ENCODE measurements at regions not wholly inside any gene's neighbourhood (a gene's known extent, or its start where the extent isn't known, plus 50 kb on each side); places are given as distances from the start of the nearest gene placed in this dataset.

DNA sequence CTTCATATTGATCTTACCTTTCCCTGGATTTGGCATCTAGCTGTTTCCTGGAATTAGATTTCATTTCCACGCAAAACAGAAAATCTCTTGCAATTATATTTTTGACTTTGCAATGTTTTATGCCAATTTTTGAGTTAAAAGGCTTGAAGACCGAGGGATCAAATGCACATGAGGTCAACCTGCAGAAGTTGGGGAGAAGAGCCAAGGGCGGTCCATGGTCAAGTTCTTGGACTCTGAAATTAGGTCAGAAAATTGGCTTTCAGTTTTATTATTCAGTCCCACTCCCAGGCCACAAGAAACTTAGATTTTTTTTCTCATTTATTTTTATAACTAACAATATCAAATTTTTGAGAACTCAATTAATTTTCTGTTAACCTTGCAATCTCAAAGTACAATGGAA, 499.1 kb upstream of the USP24 start:
- TF ChIP-seq, protein P1, sequence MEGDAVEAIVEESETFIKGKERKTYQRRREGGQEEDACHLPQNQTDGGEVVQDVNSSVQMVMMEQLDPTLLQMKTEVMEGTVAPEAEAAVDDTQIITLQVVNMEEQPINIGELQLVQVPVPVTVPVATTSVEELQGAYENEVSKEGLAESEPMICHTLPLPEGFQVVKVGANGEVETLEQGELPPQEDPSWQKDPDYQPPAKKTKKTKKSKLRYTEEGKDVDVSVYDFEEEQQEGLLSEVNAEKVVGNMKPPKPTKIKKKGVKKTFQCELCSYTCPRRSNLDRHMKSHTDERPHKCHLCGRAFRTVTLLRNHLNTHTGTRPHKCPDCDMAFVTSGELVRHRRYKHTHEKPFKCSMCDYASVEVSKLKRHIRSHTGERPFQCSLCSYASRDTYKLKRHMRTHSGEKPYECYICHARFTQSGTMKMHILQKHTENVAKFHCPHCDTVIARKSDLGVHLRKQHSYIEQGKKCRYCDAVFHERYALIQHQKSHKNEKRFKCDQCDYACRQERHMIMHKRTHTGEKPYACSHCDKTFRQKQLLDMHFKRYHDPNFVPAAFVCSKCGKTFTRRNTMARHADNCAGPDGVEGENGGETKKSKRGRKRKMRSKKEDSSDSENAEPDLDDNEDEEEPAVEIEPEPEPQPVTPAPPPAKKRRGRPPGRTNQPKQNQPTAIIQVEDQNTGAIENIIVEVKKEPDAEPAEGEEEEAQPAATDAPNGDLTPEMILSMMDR (IDR thresholded peaks at IDR 0.05; ENCODE audit: control extremely low read depth, extremely low read depth, low read depth, missing control alignments) = no peak
- CTCF ChIA-PET = no interaction called here
- DNase-seq (ENCODE audit: extremely low spot score) = no peak
- POLR2A ChIA-PET = no interaction called here

DNA sequence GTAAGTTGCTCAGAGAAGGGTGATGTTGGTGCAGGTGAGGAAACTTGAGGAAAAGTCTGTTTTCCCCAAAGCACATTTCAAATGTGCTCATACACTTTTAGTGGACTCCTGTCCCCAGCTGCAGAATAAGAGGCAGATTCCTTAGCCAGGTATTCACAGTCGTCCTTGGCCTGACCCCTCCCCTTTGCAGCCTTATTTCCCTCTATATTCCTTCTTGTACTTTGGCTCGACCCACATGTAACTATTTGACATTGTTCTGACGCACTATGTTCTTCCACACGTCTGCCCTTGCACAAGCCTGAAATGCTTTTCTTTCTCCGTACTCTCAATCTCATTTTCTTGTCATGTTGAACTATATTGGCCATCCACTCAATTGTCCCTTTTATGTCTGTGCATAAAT, 498.4 kb upstream of the USP24 start:
- CTCF ChIA-PET = interaction anchor here (4.6 kb wide), 1 partner anchor 12 kb away, joined by 20 read pairs; no protein-coding TSS in a partner anchor
- no peak for DNase-seq (ENCODE audit: extremely low spot score)
- POLR2A ChIA-PET = no interaction called here
- TF ChIP-seq, protein P1 (IDR thresholded peaks at IDR 0.05; ENCODE audit: control extremely low read depth, extremely low read depth, low read depth, missing control alignments) = no peak

DNA sequence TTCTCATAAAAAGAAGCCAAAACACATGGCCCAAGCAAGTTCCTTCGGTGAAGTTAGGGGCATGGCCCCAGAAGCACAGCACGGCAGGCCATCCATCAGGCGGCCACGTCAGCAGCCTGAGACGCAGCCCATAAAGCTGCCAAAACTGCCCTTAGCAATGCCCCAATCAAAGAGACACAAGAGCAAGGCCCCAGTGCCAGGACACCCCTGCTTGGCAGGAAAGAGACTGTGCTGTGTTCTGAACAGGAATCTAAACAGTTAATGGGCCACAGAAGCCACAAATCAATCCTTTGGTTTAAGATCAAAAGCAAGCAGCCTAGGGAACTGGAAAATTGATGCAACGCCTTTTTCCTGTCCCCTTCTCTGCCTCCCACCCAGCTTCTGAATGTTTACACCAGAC, 497.0 kb upstream of the USP24 start:
- POLR2A ChIA-PET = interaction anchor here (0.6 kb wide), 1 partner anchor 85 kb away, joined by 3 read pairs; no protein-coding TSS in a partner anchor
- CTCF ChIA-PET = interaction anchor here (0.8 to 4.6 kb wide), 2 partner anchors 11 to 27 kb away, joined by 3 to 20 read pairs; no protein-coding TSS in a partner anchor
- TF ChIP-seq, protein P1 (IDR thresholded peaks at IDR 0.05; ENCODE audit: control extremely low read depth, extremely low read depth, low read depth, missing control alignments) = no peak
- DNase-seq (ENCODE audit: extremely low spot score) = no peak

DNA sequence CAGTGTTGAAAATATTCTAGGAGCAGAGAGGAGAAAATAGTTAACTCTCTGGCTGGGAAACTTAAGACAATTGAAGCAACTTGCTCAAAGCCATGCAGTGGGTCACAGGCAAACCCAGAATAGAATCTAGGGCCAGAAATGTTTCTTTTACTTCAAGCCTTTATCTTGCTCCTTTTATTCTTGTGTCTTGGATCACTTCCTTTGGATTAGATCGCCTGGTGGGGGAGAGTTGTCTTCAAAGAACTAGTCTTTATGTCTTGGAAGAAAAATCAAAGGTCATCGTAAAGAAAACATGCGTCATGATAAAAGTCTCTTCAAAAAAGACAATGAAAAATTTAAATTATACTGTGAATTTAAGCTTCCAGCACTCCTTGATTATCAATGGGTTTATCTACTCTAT, 493.6 kb upstream of the USP24 start:
- ChIA-PET POLR2A (no interaction called here), CTCF (no interaction called here)
- TF ChIP-seq, protein P1 (IDR thresholded peaks at IDR 0.05; ENCODE audit: control extremely low read depth, extremely low read depth, low read depth, missing control alignments) = no peak
- DNase-seq (ENCODE audit: extremely low spot score) = no peak

DNA sequence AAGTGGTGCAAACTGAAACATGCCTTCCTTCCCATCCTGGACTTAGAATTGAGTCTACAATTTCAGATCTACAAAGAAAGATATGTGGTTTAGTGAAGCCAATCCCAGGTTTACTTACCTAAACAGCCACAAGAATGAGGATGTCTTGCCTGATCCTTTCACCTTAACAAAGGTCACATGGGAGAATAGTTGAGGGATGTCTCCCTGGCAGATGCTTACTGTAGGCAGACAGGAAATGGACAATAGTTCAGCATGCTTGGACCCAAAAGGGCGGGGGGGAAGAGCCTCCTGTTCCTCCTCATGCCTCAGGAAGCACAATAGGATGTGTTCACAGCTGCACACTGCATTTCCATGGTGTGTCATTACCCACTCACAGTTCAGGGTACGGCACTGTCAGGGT, 492.7 kb upstream of the USP24 start:
- TF ChIP-seq, protein P1 (IDR thresholded peaks at IDR 0.05; ENCODE audit: control extremely low read depth, extremely low read depth, low read depth, missing control alignments) = no peak
- ChIA-PET POLR2A (no interaction called here), CTCF (no interaction called here)
- DNase-seq (ENCODE audit: extremely low spot score) = no peak

DNA sequence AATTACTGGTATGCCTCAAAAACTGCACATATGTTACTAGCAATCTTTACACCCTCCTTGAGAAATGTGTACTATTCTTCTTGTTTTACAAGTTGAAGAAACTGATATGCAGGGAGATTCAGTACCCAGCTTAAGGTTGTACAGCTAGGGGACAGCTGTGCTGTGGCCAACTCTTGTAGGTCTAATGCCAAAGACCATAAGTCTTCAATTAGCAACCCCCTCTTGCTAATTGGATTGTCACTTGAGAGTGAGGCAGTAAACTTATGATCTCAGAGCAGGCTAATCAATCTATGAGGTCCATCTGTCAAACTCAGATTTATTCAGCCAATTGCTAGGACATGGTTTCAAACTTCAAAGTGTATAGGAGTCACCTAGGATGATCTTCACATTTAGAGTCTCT, 492.0 kb upstream of the USP24 start:
- no peak for DNase-seq (ENCODE audit: extremely low spot score)
- CTCF ChIA-PET = no interaction called here
- TF ChIP-seq, protein P1 (IDR thresholded peaks at IDR 0.05; ENCODE audit: control extremely low read depth, extremely low read depth, low read depth, missing control alignments) = no peak
- POLR2A ChIA-PET = no interaction called here

DNA sequence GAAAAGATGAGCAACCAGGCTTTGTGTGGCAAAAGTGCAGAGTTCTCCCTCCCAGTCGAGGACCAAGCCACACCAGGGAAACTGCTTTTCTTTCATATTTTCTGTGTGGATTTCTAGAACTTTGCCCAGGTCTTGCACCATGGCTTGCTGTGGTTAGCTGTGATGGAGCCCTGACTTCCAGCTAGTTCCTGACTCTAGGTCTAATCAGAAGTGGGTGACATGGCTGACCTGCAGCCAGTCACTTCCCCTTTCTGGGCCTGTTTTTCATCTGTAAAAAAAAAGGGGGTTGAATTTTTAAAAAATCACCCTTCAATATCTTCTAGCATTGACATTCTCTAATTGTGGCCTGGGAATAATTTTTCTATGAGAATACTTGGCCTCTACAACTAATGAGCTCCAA, 491.2 kb upstream of the USP24 start:
- ChIA-PET CTCF (no interaction called here), POLR2A (no interaction called here)
- TF ChIP-seq, protein P1 (IDR thresholded peaks at IDR 0.05; ENCODE audit: control extremely low read depth, extremely low read depth, low read depth, missing control alignments) = no peak
- no peak for DNase-seq (ENCODE audit: extremely low spot score)

Data from GM10248 (cell line).